ENCODE measurements at regions not wholly inside any gene's neighbourhood (a gene's known extent, or its start where the extent isn't known, plus 50 kb on each side); places are given as distances from the start of the nearest gene placed in this dataset.

DNA sequence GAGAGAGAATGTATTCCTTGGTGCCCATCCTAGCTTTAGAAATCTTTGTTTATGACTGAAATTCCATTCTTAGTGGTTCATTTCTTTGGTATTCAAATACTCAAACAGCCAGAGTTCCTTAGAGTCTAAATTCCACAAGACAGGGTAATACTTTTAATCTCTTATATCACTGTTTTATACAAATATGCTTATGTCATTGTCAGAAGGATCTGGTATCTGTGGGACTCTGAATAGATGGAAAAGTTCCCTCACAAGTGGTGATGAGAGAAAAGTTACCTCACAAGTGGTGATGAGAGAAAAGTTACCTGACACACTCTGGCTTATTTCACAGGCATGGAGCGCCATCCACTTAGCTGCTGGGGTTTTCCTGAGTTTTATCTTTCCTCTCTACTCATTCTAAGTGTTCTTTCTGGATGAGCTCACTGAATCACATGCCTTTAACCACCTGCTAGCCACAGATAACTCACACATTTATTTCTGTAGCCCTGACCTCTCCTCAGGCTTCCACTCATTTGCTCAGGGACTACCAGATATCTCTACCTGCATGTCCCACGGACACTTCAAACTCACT lies 784.0 kb downstream of the SUGCT start:
- no peak for DNase-seq (ENCODE audit: extremely low read depth in 1 of 11, low read depth in 9 of 11, low spot score in 4 of 11)

DNA sequence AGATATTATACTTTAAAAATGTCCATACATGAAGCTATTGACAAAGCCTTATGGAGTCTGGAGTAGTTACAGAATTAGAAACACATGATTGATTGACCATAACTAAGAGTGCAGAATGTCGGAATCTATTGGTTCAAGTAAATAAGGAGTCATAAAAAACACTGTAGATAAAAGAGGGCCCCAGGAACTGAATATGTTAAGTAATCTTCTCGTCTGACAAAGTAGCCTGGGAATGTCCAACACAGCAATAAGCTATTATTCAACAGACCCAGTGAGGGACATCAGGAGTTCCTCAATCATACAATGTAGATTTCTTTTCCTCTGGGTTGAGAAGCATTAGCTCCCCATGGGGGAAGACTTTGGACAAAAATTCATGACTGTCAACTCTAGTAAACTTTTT lies 782.0 kb downstream of the SUGCT start:
- no peak for DNase-seq (ENCODE audit: extremely low read depth in 1 of 11, low read depth in 9 of 11, low spot score in 4 of 11)

GRCh38 chr7:40915071-40915470 lies 780.3 kb downstream of the SUGCT start:
- DNase-seq (ENCODE audit: extremely low read depth in 1 of 11, low read depth in 9 of 11, low spot score in 4 of 11): no peak

All from renal cortex interstitium (tissue), 11 donors.